ENCODE measurements at regions not wholly inside any gene's neighbourhood (a gene's known extent, or its start where the extent isn't known, plus 50 kb on each side); places are given as distances from the start of the nearest gene placed in this dataset.

DNA sequence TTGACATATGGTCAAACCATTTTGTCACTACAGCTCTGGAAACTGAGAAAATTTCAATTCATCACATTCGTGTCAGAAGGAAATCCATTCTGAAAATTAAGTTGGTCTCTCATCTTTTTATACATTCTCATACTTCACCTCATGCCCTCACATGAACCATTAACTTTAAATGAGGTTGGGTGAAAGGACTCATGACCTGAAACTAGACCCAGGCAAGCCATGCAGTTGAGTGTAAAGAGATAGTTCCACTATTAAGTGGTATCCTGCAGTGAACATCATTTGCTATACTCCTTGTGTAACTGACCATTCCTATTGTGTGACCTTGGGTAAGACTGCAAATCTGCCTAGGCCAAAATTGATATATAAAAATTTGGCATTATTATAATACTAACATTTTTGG, 299.6 kb upstream of the GRIN3A start:
- no peak overlapping the region for H3K27ac ChIP-seq (ENCODE audit: low read depth, low read length)
- WGBS (ENCODE audit: insufficient coverage), result no CpG with 5 or more reads among the region's 1 CpG
- no peaks in the 10 kb centered on the region for H3K4me1 ChIP-seq (ENCODE audit: control insufficient read depth, insufficient read depth, low read length)
- no peak overlapping the region for H3K4me3 ChIP-seq (ENCODE audit: low read depth, low read length)
- no peaks in the 10 kb centered on the region for H3K36me3 ChIP-seq (ENCODE audit: control insufficient read depth, insufficient read depth, low read length)
- no peaks in the 10 kb centered on the region for H3K27me3 ChIP-seq (ENCODE audit: control insufficient read depth, insufficient read depth, low read length)
- H3K9me3 ChIP-seq (ENCODE audit: control insufficient read depth, insufficient read depth, low read length), result no peaks in the 10 kb centered on the region
- no peak for DNase-seq (ENCODE audit: low read depth in 4 of 6, low spot score in 6 of 6)

DNA sequence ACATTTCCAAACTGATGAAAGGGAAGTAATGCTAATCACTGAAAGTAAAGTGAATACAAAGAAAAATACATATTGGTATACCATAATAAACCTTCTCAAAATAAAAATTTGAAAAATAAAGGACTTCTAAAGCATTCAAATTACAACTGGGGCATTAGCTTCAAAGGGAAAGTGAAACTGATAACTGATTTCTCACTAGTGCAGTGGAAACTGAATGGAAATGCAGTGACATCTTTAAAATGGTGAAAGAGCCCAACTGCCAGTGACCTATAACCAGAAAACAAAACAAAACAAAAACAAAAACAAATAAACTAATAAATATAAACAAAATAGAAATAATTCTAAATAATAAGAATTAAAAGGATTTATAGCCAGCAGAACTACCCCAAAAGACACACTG, 297.5 kb upstream of the GRIN3A start:
- H3K4me1 ChIP-seq (ENCODE audit: control insufficient read depth, insufficient read depth, low read length), result no peaks in the 10 kb centered on the region
- H3K27me3 ChIP-seq (ENCODE audit: control insufficient read depth, insufficient read depth, low read length), result no peaks in the 10 kb centered on the region
- no peaks in the 10 kb centered on the region for H3K36me3 ChIP-seq (ENCODE audit: control insufficient read depth, insufficient read depth, low read length)
- no peaks in the 10 kb centered on the region for H3K9me3 ChIP-seq (ENCODE audit: control insufficient read depth, insufficient read depth, low read length)
- no peak for DNase-seq (ENCODE audit: low read depth in 4 of 6, low spot score in 6 of 6)
- no peak overlapping the region for H3K27ac ChIP-seq (ENCODE audit: low read depth, low read length)
- H3K4me3 ChIP-seq (ENCODE audit: low read depth, low read length), result no peak overlapping the region

DNA sequence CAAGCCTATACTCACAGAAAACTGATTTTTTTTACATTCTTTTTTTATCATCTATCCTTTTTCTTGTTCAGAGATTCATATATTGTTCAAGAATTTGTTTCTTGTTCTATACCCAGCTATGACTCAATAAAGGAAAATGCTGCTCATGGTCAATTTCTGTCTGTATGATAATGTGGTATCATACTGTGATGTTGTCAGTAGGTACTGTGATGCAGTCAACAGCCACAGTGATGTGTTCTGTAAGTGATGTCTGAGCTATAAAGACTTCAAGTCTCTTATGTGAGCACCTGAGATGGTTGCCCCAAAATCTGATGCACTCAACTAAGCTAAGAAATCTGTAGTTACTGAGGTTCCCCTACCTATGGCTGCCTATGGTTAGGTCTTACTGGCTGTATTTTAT, 294.2 kb upstream of the GRIN3A start:
- Histone ChIP-seq H3K27me3 (ENCODE audit: control insufficient read depth, insufficient read depth, low read length) (no peaks in the 10 kb centered on the region), H3K27ac (ENCODE audit: low read depth, low read length) (no peak overlapping the region), H3K36me3 (ENCODE audit: control insufficient read depth, insufficient read depth, low read length) (no peaks in the 10 kb centered on the region), H3K4me3 (ENCODE audit: low read depth, low read length) (no peak overlapping the region), H3K9me3 (ENCODE audit: control insufficient read depth, insufficient read depth, low read length) (no peaks in the 10 kb centered on the region), H3K4me1 (ENCODE audit: control insufficient read depth, insufficient read depth, low read length) (no peaks in the 10 kb centered on the region)
- DNase-seq (ENCODE audit: low read depth in 4 of 6, low spot score in 6 of 6), result no peak

DNA sequence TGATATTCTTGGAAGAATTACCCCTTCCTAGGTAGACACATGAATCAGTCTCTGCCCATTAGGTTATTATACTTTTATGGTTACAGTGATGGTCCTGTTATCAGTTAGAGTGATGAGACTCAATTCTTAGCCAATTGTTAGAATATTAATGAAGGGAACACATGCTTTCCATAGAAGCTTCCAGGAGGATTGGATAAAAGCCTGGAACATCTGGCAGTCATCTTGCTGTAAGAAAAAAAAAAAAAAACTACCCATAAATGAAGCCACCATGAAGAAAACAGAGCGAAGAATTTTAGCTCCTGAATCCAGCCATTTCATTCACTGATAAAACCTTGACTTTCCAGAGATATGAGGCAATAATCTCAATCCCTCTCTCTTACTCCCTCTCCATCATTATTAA, 262.5 kb upstream of the GRIN3A start:
- no peak overlapping the region for H3K27ac ChIP-seq (ENCODE audit: low read depth, low read length)
- DNase-seq (ENCODE audit: low read depth in 4 of 6, low spot score in 6 of 6), result peak in 1 of 6 donors; percentile 40
- H3K4me3 ChIP-seq (ENCODE audit: low read depth, low read length), result no peak overlapping the region
- H3K36me3 ChIP-seq (ENCODE audit: control insufficient read depth, insufficient read depth, low read length), result no peaks in the 10 kb centered on the region
- H3K27me3 ChIP-seq (ENCODE audit: control insufficient read depth, insufficient read depth, low read length), result no peaks in the 10 kb centered on the region
- H3K4me1 ChIP-seq (ENCODE audit: control insufficient read depth, insufficient read depth, low read length), result no peaks in the 10 kb centered on the region
- WGBS (ENCODE audit: insufficient coverage), result 60% methylated on average over 1 of the region's 1 CpG
- no peaks in the 10 kb centered on the region for H3K9me3 ChIP-seq (ENCODE audit: control insufficient read depth, insufficient read depth, low read length)

DNA sequence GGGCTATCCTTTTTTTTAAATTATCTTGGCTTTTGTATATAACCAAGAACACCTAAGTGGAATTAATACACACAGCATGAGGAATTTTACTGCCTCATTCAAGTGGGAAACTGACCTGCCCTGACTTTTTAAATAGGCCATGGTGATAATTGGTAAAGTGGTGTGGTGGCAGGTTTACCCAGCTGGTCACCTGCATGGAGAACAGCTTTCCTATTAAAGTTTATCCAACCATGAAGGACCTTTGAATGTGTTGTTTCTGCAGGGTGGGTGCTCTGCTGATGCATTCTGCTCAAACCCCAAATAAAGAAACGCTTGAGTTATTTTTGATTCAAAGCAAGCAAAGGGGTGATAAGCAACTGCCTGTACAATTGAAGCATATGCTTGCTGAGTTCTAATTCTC, 261.0 kb upstream of the GRIN3A start:
- no peaks in the 10 kb centered on the region for H3K27me3 ChIP-seq (ENCODE audit: control insufficient read depth, insufficient read depth, low read length)
- H3K4me3 ChIP-seq (ENCODE audit: low read depth, low read length), result no peak overlapping the region
- peak in 2 of 6 donors; percentile 5 to 9 for DNase-seq (ENCODE audit: low read depth in 4 of 6, low spot score in 6 of 6)
- no peaks in the 10 kb centered on the region for H3K9me3 ChIP-seq (ENCODE audit: control insufficient read depth, insufficient read depth, low read length)
- WGBS (ENCODE audit: insufficient coverage), result no CpG with 5 or more reads among the region's 1 CpG
- no peaks in the 10 kb centered on the region for H3K4me1 ChIP-seq (ENCODE audit: control insufficient read depth, insufficient read depth, low read length)
- H3K36me3 ChIP-seq (ENCODE audit: control insufficient read depth, insufficient read depth, low read length), result no peaks in the 10 kb centered on the region
- no peak overlapping the region for H3K27ac ChIP-seq (ENCODE audit: low read depth, low read length)

DNA sequence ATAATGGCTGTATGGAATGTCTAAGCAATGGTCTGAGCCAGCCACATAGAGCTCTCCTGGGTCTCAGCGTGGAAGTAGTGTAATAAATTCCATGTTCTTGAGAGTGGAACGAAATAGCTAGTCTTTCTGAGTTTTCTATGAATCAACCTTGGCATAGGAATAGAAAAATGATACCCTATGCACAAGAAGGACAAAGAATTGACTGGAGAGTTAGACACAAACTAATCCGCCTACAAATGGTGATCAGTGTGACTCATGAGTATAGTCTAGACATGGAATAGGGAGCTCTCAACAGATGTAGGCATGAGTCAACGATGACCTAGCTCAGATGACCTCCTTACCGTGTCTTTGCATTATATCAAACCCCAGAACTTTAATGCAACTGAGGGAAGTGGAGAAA, 256.8 kb upstream of the GRIN3A start:
- no peak for DNase-seq (ENCODE audit: low read depth in 4 of 6, low spot score in 6 of 6)
- no peak overlapping the region for H3K4me3 ChIP-seq (ENCODE audit: low read depth, low read length)
- 33% methylated on average over 1 of the region's 5 CpGs for WGBS (ENCODE audit: insufficient coverage)
- no peaks in the 10 kb centered on the region for H3K36me3 ChIP-seq (ENCODE audit: control insufficient read depth, insufficient read depth, low read length)
- no peaks in the 10 kb centered on the region for H3K9me3 ChIP-seq (ENCODE audit: control insufficient read depth, insufficient read depth, low read length)
- no peaks in the 10 kb centered on the region for H3K27me3 ChIP-seq (ENCODE audit: control insufficient read depth, insufficient read depth, low read length)
- no peak overlapping the region for H3K27ac ChIP-seq (ENCODE audit: low read depth, low read length)
- no peaks in the 10 kb centered on the region for H3K4me1 ChIP-seq (ENCODE audit: control insufficient read depth, insufficient read depth, low read length)

DNA sequence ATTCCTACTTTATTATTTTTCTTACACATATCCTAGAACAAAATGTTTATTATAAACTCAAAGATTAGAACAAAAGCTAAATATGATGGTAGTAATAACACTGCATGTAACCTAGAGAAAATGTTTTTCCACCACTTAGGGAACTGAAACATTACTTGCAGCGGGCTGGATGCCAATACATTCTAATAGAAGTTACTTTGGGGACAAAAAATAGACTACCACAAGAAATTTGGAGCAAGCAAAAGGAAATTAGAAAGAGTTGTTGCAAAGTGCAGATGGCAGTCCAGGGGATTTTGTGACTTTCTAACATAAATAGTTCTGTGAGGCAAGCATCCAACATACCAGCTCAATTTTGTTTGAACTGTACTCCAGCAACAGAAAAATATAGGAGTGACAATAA, 255.3 kb upstream of the GRIN3A start:
- no peaks in the 10 kb centered on the region for H3K9me3 ChIP-seq (ENCODE audit: control insufficient read depth, insufficient read depth, low read length)
- H3K36me3 ChIP-seq (ENCODE audit: control insufficient read depth, insufficient read depth, low read length), result no peaks in the 10 kb centered on the region
- peak in 4 of 6 donors; percentile 10 to 90 (median 24) for DNase-seq (ENCODE audit: low read depth in 4 of 6, low spot score in 6 of 6)
- no peaks in the 10 kb centered on the region for H3K27me3 ChIP-seq (ENCODE audit: control insufficient read depth, insufficient read depth, low read length)
- no peaks in the 10 kb centered on the region for H3K4me1 ChIP-seq (ENCODE audit: control insufficient read depth, insufficient read depth, low read length)
- no peak overlapping the region for H3K27ac ChIP-seq (ENCODE audit: low read depth, low read length)
- no peak overlapping the region for H3K4me3 ChIP-seq (ENCODE audit: low read depth, low read length)
- no CpG with 5 or more reads among the region's 1 CpG for WGBS (ENCODE audit: insufficient coverage)

DNA sequence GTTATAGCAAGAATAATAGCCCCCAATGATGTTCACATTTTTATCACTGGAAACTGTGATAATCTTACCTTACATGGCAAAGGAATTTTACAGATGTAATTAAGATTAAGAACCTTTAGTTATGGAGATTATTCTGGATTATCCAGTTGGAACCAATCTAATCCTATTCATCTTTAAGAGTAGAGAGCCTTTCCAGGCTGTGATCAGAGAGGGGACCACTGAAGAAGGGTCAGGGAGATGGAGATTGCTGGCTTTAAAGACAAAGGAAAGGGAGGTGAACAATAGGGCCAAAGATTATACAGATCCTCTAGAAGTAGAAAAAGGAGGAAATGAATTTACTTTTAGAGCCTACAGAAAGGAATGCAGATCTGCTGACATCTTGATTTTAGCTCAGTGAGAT, 253.5 kb upstream of the GRIN3A start:
- H3K4me3 ChIP-seq (ENCODE audit: low read depth, low read length), result no peak overlapping the region
- H3K27ac ChIP-seq (ENCODE audit: low read depth, low read length), result no peak overlapping the region

DNA sequence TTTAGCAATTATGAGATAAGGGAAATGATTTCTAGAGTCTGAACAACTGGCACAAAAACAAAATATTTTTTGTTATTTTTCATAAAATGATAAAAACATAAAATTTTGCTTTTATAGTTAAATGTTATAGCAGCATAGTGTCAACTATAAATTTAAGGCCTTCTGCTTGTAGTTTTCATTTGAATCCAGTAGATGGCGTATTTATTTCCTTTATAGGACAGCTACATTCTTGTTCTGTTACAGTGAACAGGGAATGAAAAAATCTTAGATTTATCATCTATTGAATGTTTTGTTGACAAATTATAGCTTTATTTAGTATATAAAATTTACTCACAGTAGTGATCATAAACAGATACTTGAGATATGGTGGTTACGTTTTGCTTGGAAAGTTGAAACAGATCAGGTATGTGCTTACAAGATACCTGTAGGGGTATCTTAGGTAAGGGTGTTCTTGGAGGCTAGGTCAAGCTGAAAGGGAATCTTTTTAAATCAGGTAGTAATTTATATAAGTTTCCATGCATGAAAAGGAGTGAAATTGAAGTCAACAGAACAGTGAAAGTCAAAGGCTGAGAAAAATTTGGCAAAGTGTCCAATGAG, 239.3 kb upstream of the GRIN3A start:
- WGBS (ENCODE audit: insufficient coverage), result no CpG with 5 or more reads among the region's 2 CpGs
- Histone ChIP-seq H3K36me3 (ENCODE audit: control insufficient read depth, insufficient read depth, low read length) (no peaks in the 10 kb centered on the region), H3K4me3 (ENCODE audit: low read depth, low read length) (no peak overlapping the region), H3K4me1 (ENCODE audit: control insufficient read depth, insufficient read depth, low read length) (no peaks in the 10 kb centered on the region), H3K9me3 (ENCODE audit: control insufficient read depth, insufficient read depth, low read length) (no peaks in the 10 kb centered on the region), H3K27ac (ENCODE audit: low read depth, low read length) (no peak overlapping the region), H3K27me3 (ENCODE audit: control insufficient read depth, insufficient read depth, low read length) (no peaks in the 10 kb centered on the region)
- DNase-seq (ENCODE audit: low read depth in 4 of 6, low spot score in 6 of 6), result peak in 2 of 6 donors; percentile 47 to 61

More for the DNA sequence above, 253.5 kb upstream of the GRIN3A start:
- no peaks in the 10 kb centered on the region for H3K36me3 ChIP-seq (ENCODE audit: control insufficient read depth, insufficient read depth, low read length)
- H3K27me3 ChIP-seq (ENCODE audit: control insufficient read depth, insufficient read depth, low read length), result no peaks in the 10 kb centered on the region
- H3K4me1 ChIP-seq (ENCODE audit: control insufficient read depth, insufficient read depth, low read length), result no peaks in the 10 kb centered on the region
- no peak for DNase-seq (ENCODE audit: low read depth in 4 of 6, low spot score in 6 of 6)
- no peaks in the 10 kb centered on the region for H3K9me3 ChIP-seq (ENCODE audit: control insufficient read depth, insufficient read depth, low read length)

DNA sequence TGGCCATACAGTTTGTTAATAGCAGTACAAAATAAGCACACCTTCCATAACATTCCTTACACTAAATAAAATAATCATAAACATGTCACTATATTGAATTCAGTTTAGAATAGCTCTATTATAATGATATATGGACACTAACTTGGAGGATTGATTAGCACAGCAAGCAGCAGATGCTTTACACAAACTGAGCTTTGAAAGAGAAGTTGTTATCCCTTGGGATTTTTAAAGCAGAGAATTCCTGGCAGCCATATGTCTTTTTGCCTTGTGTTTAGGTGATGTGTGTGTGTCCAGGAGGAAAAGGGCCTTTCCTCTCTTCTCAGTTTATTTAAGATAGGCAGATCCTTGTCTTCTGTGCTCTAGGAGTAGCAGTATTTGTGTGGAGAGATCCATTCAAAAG, 232.2 kb upstream of the GRIN3A start:
- H3K27ac ChIP-seq (ENCODE audit: low read depth, low read length), result no peak overlapping the region
- H3K36me3 ChIP-seq (ENCODE audit: control insufficient read depth, insufficient read depth, low read length), result no peaks in the 10 kb centered on the region
- H3K4me3 ChIP-seq (ENCODE audit: low read depth, low read length), result no peak overlapping the region
- H3K27me3 ChIP-seq (ENCODE audit: control insufficient read depth, insufficient read depth, low read length), result no peaks in the 10 kb centered on the region
- no peaks in the 10 kb centered on the region for H3K4me1 ChIP-seq (ENCODE audit: control insufficient read depth, insufficient read depth, low read length)
- peak in 1 of 6 donors; percentile 14 for DNase-seq (ENCODE audit: low read depth in 4 of 6, low spot score in 6 of 6)
- no peaks in the 10 kb centered on the region for H3K9me3 ChIP-seq (ENCODE audit: control insufficient read depth, insufficient read depth, low read length)

All from spinal cord (tissue), 9 donors.